ENCODE measurements at regions not wholly inside any gene's neighbourhood (a gene's known extent, or its start where the extent isn't known, plus 50 kb on each side); places are given as distances from the start of the nearest gene placed in this dataset.

DNA sequence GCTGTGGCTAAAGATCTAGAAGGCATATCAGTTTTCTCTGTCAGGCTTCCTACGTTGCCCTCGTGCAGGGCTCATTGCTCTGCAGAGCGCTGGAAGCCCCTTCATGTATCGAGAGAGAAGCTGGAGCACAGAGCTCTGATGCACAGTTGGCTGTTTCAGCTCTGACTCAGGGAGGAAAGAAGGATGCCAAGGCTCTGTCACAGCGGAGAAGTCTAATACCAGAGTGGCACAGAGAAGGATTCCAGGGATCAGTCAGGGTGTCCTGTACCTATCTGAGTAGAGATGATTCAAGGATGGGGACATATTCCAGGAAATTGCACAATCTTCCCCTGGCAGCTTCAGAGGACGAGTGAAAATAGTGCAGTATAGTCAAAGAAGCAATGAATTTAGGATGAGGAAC, 179.2 kb upstream of the FMN2 start:
- DNase-seq (ENCODE audit: extremely low read depth, low read depth, low spot score): no peak

DNA sequence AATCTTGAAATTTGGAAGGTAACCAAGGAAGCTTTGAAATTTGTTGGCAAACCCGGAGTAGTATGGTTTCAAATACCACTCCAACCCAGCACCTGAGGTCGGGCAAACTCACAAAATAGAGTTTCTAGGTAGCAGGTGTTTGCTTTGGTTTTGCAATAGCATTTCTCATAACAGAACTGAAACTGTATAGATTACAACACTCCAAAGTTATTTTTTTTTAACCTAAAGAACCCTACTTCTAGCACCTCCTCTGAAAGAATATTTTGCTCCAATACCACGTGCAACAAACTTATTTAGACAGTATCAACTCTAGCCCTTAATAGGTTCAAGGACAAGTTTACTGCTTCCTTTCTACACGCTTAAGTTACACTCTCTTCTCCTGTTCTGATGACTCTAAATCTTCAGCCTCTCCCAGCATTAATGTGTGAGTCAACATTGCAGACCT, 178.5 kb upstream of the FMN2 start:
- no peak for DNase-seq (ENCODE audit: extremely low read depth, low read depth, low spot score)

DNA sequence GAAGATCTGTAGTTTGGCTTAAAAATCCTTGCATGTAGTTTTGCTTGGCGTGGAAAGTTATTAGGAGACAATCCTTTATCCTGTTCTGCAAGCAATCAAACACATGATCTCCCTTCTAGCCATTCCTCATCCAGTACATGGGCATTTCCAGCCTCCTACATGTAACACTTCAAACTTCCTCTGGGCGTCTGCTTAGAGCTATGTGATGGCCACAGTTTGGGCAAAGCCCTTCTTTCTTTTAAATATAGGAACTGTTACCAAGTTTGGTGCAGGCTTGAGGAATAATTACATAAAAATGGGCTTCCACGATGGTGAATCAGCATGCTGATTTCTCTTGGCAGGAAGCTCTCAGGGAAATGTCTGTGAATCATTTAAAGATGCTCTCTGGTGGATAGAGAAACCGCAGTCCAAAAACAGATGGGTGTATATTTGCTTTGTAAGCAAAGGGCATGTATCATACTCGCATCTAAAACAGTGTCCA, 176.9 kb upstream of the FMN2 start:
- no peak for DNase-seq (ENCODE audit: extremely low read depth, low read depth, low spot score)

DNA sequence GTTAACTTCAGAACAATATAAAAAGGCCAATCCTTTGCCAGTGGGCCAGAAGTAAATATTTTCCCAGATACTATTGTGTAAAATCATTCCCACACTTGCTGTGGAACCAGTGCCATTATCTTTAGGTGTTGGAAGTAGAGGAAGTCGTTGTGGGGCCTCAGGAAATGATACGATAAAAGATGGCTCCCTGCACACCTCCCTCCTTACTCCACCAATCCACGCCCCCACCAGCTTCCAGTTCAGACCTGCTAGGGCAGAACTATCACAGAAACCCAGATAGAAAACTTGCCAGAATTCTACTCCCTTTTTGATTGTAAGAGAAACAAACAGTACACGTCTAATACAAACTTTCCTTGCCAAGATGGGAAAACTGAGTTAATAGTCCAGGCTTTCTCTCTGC, 173.0 kb upstream of the FMN2 start:
- no peak for DNase-seq (ENCODE audit: extremely low read depth, low read depth, low spot score)

DNA sequence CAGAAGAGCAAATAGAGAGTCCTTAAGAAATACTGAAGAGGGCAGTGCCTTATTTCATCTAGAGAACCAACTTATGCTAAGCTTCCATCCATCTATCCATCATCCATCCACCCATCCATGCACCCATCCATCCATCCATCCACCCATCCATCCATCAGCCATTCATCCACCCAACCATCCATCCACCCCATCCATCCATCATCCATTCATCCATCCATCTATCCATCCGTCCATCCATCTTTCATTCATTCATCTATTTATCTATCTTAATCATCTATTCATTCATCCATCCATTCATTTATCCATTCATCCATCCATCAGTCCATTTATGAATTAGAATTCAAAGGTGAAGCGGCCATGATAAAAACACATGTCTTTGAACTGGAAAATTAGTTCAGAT, 171.5 kb upstream of the FMN2 start:
- DNase-seq (ENCODE audit: extremely low read depth, low read depth, low spot score): no peak

DNA sequence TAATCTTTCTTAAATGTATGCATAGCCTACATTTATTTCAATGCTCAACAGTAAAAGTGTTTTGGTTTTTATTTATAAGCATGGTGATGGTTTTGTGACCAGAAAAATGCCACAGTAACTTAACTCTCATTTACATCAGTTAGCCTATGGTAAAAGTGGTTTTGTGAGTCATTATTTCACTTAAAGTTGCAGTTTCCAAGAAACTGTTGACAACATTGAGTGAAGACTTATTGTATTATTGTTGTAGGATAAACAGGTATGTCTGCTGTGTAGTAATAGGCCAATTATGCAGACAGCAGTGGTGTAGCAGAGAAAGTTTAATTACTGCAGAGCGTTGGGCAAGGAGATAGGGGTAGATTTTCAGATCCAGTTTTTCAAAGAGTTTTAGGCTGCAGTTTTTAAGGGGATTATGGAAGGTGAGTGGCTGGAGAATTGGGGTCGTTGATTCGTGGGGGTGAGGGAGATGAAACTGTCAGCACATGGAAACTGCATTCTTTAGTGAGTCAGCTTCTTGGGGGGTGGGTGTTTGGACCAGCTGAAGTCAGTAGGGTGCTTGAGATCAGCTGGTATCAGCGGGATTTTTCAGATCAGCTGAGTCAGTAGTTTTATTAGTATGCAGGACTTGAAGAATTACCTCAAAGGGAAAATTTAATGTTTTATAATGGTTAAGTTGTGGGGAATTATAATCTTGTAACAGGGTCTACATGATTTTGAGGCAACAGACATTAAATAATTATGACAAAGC, 168.7 kb upstream of the FMN2 start:
- DNase-seq (ENCODE audit: extremely low read depth, low read depth, low spot score): no peak

DNA sequence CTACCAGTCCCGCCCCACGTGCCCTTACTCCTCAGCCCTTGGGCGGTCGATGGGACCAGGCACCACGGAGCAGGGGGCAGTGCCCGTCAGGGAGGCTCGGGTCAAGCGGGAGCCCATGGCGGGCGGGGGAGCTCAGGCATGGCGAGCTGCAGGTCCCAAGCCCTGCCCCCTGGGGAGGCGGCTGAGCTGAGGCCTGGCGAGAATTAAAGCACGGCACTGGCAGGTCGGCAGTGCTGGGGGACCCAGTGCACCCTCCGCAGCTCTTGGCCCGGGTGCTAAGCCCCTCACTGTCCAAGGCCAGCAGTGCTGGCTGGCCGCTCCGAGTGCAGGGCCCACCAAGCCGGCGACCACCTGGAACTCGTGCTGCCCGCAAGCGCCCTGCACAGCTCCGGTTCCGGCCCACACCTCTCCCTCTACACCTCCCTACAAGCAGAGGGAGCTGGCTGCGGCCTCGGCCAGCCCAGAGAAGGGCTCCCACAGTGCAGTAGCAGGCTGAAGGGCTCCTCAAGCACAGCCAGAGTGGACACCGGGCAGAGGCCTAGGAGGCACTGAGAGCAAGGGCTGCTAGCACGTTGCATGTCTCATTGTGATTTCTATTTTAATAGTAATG, 166.8 kb upstream of the FMN2 start:
- no peak for DNase-seq (ENCODE audit: extremely low read depth, low read depth, low spot score)

DNA sequence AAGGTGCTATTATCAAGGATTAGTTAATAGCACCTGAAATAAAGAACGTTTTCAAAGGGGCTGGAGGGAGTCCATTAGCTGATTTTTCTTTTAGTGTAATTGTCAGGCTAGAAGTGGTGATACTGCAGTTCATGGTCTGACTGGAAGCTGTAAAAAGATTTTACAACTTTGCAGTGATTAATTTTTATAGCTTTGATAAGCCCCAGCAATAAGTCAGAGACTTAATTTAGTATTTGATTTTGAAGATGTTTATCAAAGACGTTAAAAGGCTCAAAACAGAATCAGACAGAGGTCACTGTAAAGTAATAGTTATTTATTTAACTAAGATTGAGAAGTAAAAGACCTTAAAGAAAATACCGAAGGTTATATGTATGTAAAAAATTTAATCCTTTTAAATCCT, 165.5 kb upstream of the FMN2 start:
- DNase-seq (ENCODE audit: extremely low read depth, low read depth, low spot score): no peak

DNA sequence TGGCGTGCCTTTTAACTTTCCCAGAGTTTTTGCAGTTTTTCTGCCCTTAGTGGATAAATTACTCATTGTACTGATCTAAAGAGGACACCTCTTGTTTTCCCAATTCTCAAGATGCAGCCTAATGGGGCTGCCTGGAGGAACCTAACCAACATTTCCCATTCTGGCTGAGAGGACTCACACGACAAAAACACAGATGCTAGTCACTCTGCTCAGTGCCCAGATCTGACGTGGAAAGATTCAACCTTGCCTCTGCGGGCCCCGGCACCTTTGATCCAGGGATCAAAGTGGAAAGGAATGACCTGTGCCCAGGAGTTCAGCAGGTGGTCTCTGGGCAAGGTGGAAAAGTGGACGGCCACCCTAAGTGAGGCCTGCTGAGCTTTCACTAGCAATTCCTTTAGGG, 162.4 kb upstream of the FMN2 start:
- DNase-seq (ENCODE audit: extremely low read depth, low read depth, low spot score): no peak

DNA sequence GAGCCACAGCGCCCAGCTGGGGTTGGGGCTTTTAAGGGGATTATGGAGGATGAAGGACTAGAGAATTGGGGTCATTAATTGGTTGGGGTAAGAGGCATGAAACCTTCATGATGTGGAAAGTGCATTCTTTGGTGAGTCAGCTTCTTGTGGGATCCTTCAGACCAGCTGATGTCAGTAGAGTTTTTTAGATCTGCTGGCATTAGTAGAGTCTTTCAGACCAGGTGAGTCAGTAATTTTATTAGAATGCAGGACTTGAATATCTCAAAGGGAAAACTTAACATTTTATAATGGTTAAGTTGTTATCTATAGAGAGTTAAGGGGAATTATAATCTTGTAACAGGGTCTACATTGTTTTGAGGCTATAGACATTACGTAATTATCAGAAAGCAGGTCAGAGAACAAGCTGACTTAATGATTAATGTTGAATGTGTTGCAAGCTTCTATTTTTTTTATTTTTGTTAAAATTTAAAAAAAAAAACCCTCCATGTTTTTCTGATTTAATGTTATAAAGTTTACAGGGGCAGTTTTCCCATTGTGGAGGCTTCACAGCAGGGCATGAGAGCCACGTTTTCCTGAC, 160.9 kb upstream of the FMN2 start:
- DNase-seq (ENCODE audit: extremely low read depth, low read depth, low spot score): no peak

DNA sequence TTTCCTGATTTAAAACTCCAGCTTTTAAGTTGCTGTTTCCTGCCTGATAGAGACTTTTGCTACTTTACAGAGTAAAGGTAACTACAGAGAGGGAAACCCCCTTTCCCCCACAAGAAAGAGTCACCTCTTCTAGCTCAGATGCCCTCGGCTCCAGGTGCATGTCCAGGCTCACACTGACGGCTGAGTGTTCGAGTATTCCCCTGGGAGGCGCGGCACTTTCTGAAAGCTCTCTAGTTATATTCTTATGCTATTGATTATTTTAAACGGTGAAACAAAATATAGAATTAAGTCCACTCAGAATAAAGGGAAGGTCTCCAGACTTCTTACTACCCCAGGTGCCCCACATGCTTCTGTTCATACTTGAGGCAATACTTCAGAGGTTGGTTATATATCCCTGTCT, 160.3 kb upstream of the FMN2 start:
- no peak for DNase-seq (ENCODE audit: extremely low read depth, low read depth, low spot score)

DNA sequence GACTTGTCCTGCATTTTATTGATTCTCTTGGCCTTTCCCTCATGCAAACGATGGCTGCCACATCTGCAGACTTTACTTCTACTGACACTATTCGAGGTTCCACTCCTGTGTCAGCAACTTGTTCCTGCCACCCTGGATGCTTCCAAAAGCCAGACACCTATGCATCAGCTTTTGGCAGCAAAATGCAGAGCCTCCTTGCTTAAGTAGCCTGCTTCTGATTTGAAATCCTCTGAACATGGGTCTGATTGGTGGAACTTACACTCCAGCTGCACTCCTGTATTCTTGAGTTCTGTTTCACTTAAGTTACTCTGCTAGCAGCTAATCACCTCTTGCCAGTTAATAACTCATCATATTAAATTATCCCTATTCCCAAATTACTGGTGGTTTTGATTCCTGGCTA, 152.1 kb upstream of the FMN2 start:
- no peak for DNase-seq (ENCODE audit: extremely low read depth, low read depth, low spot score)

DNA sequence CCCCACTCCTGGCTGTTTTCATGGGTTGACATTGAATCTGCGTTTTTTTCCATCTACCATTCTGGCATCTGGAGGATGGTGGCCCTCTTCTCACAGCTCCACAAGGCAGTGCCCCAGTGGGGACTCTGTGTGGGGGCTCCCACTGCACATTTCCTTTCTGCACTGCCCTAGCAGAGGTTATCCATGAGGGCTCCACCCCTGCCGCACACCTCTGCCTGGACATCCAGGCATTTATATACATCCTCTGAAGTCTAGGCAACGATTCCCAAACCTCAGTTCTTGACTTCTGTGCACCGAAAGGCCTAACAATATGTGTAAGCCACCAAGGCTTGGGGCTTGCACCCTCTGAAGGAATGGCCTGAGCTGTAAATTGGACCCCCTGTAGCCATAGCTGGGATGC, 147.9 kb upstream of the FMN2 start:
- no peak for DNase-seq (ENCODE audit: extremely low read depth, low read depth, low spot score)

DNA sequence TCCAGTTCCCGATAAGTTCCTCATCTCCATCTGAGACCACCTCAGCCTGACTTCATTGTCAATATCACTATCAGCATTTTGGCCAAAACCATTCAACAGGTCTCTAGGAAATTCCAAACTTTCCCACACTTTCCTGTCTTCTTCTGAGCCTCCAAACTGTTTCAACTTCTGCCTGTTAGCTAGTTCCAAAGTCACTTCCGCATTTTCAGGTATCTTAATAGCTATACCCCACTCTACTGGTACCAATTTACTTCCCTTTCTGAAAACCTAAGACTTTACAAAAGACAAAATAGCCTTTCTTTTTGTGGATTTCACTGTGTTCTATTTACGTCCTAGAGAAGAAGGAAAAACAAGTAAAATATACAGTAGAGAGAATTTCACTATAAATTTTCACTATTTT, 147.0 kb upstream of the FMN2 start:
- no peak for DNase-seq (ENCODE audit: extremely low read depth, low read depth, low spot score)

DNA sequence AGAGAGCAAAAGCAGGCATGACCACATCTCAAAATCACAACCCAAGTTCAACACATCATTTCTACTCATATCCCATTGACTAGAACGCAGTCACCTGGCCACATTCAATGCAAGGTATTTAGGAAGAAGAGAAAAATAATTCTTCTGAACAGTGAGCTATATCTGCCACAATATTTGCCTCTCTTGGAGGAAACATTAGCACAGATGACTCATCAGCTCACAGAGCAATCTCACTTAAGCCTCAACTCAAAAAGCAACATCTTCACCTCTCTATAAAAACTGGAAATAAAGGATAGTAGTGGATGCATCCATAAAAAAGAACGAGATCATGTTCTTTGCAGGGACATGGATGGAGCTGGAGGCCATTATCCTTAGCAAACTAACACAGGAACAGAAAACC, 143.9 kb upstream of the FMN2 start:
- no peak for DNase-seq (ENCODE audit: extremely low read depth, low read depth, low spot score)

DNA sequence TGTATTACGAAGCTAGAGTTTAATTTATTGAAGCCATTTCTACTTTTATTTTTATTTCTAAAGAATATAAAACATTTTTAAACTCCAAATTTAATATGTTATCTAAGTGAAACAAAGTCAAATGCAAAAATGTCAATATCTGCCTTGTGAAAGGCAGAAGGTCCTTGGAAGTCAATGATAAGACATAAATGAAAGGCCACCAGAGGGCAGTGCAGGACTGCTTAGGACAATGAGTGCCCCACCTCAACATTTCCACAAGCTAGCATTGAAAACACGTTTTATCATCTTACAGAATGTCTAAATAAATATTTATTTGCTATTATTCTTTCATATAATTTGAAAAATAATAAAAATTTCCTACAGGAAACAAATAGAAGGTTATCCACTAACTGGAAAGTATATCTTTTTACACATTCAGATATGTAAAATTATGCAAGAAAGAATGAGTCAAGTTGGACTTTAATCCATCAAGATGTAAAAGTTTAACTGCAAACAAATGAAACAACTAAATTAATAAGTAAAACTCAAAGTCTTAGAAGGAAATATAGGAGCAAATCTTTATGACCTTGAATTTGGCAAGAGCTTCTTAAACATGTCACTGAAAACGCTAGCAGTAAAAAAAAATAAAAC, 140.1 kb upstream of the FMN2 start:
- DNase-seq (ENCODE audit: extremely low read depth, low read depth, low spot score): peak; percentile 42

DNA sequence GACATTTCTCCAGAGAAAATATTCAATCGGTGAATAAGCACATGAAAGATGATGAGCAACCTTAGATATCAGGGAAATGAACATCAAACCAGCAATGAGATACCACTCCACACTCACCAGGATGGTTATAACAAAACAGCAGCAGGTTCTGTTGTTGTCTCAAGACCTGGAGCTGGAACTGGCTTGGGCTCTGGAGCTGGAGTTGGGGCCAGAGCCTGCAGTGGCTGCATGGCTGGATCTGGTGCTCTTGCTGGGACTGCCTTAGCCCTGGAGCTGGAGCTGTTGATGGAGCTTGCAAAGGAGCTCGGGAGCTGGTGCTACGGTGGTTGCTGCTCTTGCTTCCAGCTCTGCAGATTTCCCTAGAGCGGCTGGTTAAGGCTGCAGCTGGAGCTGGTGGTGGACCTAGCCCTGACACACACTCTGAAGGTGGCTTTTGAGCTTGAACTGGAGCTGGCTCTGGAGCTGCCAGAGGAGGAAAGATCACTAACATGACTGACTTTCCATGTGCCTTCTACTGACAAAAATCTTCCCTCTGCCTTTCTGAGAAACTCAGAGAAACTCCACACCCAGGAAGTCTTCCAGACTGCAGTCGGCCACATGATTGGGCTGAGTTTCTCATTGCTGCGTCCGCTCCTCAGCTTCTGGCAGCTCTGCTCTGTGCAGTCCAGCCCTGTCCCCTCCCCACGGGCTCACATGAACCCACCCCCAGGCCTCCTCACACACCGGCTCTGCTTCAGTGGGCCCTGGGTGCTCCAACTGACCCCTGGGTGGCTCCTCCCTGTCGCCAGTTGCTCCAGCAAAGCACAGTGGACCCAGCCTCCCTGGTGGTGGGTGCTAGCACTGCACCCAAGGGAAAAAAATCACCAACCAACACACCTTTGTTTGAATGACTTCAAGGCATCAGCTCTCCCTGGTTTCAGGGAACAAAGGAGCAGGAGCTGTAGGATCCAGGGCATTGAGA, 139.1 kb upstream of the FMN2 start:
- no peak for DNase-seq (ENCODE audit: extremely low read depth, low read depth, low spot score)

DNA sequence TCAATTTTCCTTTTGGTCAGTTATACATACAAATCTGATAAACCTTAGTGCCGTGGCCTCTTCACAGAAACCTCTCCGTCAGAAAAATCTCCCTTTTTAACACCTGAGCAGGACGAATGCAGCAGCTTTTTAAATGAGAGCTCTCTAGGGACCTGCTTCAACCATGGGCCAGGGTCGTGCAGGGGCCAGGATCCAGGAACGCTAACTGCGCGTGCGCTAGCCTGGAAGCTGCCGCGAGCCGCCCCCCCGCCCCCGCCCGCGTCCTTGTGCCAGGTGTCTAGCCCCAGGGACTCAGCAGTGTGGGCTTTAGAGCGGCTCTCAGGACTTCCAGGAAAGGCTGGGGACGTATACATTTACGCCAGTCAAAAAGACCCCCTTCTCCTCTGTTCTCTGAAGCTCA, 136.8 kb upstream of the FMN2 start:
- DNase-seq (ENCODE audit: extremely low read depth, low read depth, low spot score): no peak

DNA sequence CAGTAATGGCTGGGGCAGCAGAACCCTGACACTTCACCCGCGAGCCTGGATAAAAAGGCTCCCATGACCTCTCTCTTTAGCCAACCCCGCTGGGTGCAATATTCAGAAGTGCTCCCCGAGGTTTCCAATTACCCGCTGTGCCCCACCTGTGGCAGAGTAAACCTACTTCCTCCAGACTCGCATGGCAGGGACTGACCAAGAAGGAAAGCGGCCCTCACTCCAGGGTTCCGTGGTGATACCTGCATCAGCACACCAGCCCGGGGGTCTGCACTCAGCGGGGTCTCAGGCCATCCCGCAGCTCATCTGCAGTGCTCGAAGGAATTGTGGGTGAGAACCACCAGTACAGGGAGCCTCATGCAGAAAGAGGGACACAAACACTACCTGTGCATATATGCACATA, 136.3 kb upstream of the FMN2 start:
- no peak for DNase-seq (ENCODE audit: extremely low read depth, low read depth, low spot score)

DNA sequence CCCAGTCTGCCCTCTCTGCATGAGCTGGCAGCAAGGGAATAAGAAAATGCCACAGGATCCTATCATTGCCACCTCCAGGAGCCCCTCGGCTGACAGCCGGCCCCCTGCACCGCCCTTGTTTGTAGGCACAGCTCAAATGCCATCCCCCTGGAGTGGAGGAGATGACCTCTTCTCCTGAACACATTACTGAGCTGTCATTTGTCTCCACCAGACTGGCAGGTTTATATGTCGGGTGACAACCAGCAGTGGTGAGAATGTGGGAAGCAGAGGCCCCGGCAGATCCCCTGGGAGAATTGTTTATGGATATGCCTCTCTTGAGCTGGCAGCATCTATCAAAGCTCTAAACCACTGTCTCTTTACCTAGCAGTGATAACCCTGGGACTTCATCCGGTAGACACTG, 135.4 kb upstream of the FMN2 start:
- no peak for DNase-seq (ENCODE audit: extremely low read depth, low read depth, low spot score)

DNA sequence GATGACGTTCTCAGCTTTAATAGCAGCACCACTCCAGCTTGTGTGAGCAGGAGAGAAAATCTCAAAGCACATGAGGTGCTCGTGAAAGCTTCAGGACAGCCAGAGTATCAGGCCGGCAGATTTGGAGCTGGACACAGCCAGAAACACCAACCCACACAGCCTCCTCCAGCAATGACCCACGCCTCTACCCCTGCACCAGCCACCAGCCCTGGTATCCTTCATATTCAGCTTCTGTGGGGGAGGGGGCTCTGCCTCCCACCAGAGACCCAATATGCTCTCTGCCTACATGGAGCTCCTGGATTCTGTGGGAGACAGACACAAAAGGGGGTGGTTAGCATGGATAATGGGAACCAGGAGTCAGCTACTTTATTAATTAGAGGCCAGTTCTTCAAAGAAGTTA, 133.6 kb upstream of the FMN2 start:
- no peak for DNase-seq (ENCODE audit: extremely low read depth, low read depth, low spot score)
